ENCODE measurements at regions not wholly inside any gene's neighbourhood (a gene's known extent, or its start where the extent isn't known, plus 50 kb on each side); places are given as distances from the start of the nearest gene placed in this dataset.
A peak's percentile ranks its signal among the peaks of the same experiment; 100 is the strongest.

DNA sequence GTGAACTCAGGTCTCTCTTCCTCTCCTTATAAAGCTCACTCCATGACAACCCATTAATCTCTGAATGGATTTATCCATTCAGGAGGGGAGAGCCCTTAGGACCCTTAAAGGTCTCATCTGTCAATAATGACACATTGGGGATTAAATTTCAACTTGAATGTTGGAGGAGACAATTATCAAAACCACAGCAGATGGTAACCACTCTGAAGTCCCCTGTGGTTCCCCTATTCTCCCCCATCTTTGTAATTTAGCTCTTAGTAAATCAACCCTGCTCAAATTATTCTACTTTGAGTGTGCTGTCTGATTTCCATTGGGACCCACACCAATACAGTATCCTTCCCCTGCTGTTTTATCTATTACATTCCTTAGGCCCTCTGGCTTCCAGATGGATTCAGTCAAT lies 72.0 kb upstream of the RAI14 start:
- H3K36me3 ChIP-seq, result no peaks in the 10 kb centered on the region
- DNase-seq, result no peak
- H3K4me3 ChIP-seq, result no peak overlapping the region
- H3K27ac ChIP-seq, result no peak overlapping the region
- no peak for TF ChIP-seq CTCF (IDR thresholded peaks at IDR 0.05)
- intact Hi-C loops (cut with DNase I), result no loop called here
- H3K4me1 ChIP-seq, result peaks cover 0 to 20% (median 0%) of the 10 kb centered on the region in 3 donors
- no peak for FAIRE-seq
- H3K27me3 ChIP-seq, result no peaks in the 10 kb centered on the region
- no peaks in the 10 kb centered on the region for H3K9me3 ChIP-seq
- ATAC-seq, result no peak

GRCh38 chr5:34585601-34586104 lies 70.5 kb upstream of the RAI14 start:
- Histone ChIP-seq H3K27ac (peak overlapping the region; percentile 40 to 87 (median 76)), H3K4me3 (peak overlapping the region in 1 of 4 donors; percentile 15), H3K27me3 (no peaks in the 10 kb centered on the region), H3K4me1 (peaks cover 0 to 20% (median 0%) of the 10 kb centered on the region in 3 donors), H3K36me3 (no peaks in the 10 kb centered on the region), H3K9me3 (no peaks in the 10 kb centered on the region)
- DNase-seq (peak in 4 of 6 donors; percentile 44 to 60 (median 50)), ATAC-seq (peak; percentile 89 to 92 (median 90)), FAIRE-seq (no peak)
- intact Hi-C loops (cut with DNase I), result no loop called here
- TF ChIP-seq CTCF (IDR thresholded peaks at IDR 0.05), result no peak
- WGBS, 2 donors, result 32 to 41% methylated on average over 5 of the region's 5 CpGs

DNA sequence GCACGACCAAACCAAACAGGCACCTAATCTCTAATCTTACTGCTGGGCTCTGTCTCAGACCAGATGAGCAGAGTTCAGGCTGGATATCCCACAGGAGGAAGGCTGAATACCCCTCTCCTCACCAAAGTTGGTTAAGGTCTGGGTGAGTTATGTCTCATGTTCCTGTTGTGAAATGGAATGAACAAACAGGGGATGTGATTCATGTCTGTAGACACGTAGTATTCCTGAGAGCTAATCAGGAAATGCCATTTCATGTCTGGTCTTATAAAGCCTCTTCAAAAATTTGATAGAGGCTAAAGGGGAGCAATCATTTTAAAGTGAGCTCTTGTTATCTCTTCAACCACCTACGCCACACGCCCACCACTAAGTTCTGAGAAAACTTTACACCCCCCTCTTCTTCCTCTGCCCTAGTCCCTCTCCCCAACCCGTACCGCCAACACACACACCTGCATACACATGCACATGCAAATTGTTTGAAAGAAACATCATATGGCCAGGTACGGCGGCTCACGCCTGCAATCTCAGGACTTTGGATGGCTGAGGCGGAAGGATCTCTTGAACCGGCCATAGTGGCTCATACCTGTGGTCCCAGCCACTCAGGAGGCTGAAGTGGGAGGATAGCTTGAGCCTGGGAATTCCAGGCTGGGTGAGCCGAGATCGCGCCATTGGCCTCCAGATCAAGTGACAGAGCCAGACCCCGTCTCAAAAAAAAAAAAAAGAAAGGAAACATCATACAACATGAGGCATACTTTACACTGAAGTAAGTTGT lies 69.8 kb upstream of the RAI14 start:
- WGBS, 2 donors, result 87 to 88% methylated on average over 15 of the region's 15 CpGs
- Histone ChIP-seq H3K27me3 (no peaks in the 10 kb centered on the region), H3K9me3 (no peaks in the 10 kb centered on the region), H3K36me3 (no peaks in the 10 kb centered on the region), H3K4me1 (peaks cover 0 to 20% (median 0%) of the 10 kb centered on the region in 3 donors), H3K4me3 (peak overlapping the region in 1 of 4 donors; percentile 15), H3K27ac (peak overlapping the region; percentile 40 to 87 (median 76))
- ATAC-seq (peak; percentile 40 to 69 (median 42)), FAIRE-seq (no peak), DNase-seq (peak in 1 of 6 donors; percentile 19)
- no peak for TF ChIP-seq CTCF (IDR thresholded peaks at IDR 0.05)
- intact Hi-C loops (cut with DNase I), result no loop called here

GRCh38 chr5:34587355-34588241 lies 68.5 kb upstream of the RAI14 start:
- no peaks in the 10 kb centered on the region for H3K36me3 ChIP-seq
- no peak for FAIRE-seq
- H3K9me3 ChIP-seq, result no peaks in the 10 kb centered on the region
- no peak for DNase-seq
- no peak overlapping the region for H3K4me3 ChIP-seq
- H3K4me1 ChIP-seq, result peaks cover 0 to 20% (median 0%) of the 10 kb centered on the region in 3 donors
- no peak for ATAC-seq
- WGBS, 2 donors, result 75 to 80% methylated on average over 6 of the region's 6 CpGs
- H3K27me3 ChIP-seq, result no peaks in the 10 kb centered on the region
- intact Hi-C loops (cut with DNase I), result no loop called here
- no peak for TF ChIP-seq CTCF (IDR thresholded peaks at IDR 0.05)
- no peak overlapping the region for H3K27ac ChIP-seq
